ENCODE measurements at regions not wholly inside any gene's neighbourhood (a gene's known extent, or its start where the extent isn't known, plus 50 kb on each side); places are given as distances from the start of the nearest gene placed in this dataset.
A peak's percentile ranks its signal among the peaks of the same experiment; 100 is the strongest.

- no peaks in the 10 kb centered on the region for H3K9me3 ChIP-seq
- no peak for DNase-seq
- no peaks in the 10 kb centered on the region for H3K27me3 ChIP-seq
- H3K36me3 ChIP-seq: no peaks in the 10 kb centered on the region
- TF ChIP-seq CTCF (IDR thresholded peaks at IDR 0.05; ENCODE audit: low read depth, low read length): no peak
- H3K4me3 ChIP-seq (ENCODE audit: low read depth, low read length): no peak overlapping the region
- no peaks in the 10 kb centered on the region for H3K4me1 ChIP-seq
Measured at GRCh38 chr3:55330756-55331155, 156.3 kb downstream of the WNT5A start.

GRCh38 chr3:55330355-55330754 is 156.8 kb downstream of the WNT5A start:
- Histone ChIP-seq H3K36me3 (no peaks in the 10 kb centered on the region), H3K4me3 (ENCODE audit: low read depth, low read length) (no peak overlapping the region), H3K9me3 (no peaks in the 10 kb centered on the region), H3K27me3 (no peaks in the 10 kb centered on the region), H3K4me1 (no peaks in the 10 kb centered on the region)
- DNase-seq: no peak
- no peak for TF ChIP-seq CTCF (IDR thresholded peaks at IDR 0.05; ENCODE audit: low read depth, low read length)

GRCh38 chr3:55329849-55330248 is 157.3 kb downstream of the WNT5A start:
- H3K9me3 ChIP-seq: no peaks in the 10 kb centered on the region
- no peaks in the 10 kb centered on the region for H3K36me3 ChIP-seq
- no peak overlapping the region for H3K4me3 ChIP-seq (ENCODE audit: low read depth, low read length)
- no peaks in the 10 kb centered on the region for H3K27me3 ChIP-seq
- TF ChIP-seq CTCF (IDR thresholded peaks at IDR 0.05; ENCODE audit: low read depth, low read length): no peak
- no peak for DNase-seq
- H3K4me1 ChIP-seq: no peaks in the 10 kb centered on the region

GRCh38 chr3:55327131-55327920 is 159.8 kb downstream of the WNT5A start:
- no peak for DNase-seq
- no peaks in the 10 kb centered on the region for H3K4me1 ChIP-seq
- H3K4me3 ChIP-seq (ENCODE audit: low read depth, low read length): no peak overlapping the region
- TF ChIP-seq CTCF (IDR thresholded peaks at IDR 0.05; ENCODE audit: low read depth, low read length): no peak
- no peaks in the 10 kb centered on the region for H3K27me3 ChIP-seq
- H3K36me3 ChIP-seq: no peaks in the 10 kb centered on the region
- no peaks in the 10 kb centered on the region for H3K9me3 ChIP-seq

GRCh38 chr3:55322638-55323037 is 164.5 kb downstream of the WNT5A start:
- Histone ChIP-seq H3K27me3 (no peaks in the 10 kb centered on the region), H3K36me3 (no peaks in the 10 kb centered on the region), H3K4me3 (ENCODE audit: low read depth, low read length) (no peak overlapping the region), H3K4me1 (no peaks in the 10 kb centered on the region), H3K9me3 (no peaks in the 10 kb centered on the region)
- TF ChIP-seq CTCF (IDR thresholded peaks at IDR 0.05; ENCODE audit: low read depth, low read length): no peak
- DNase-seq: peak; percentile 10

- TF ChIP-seq CTCF (IDR thresholded peaks at IDR 0.05; ENCODE audit: low read depth, low read length): no peak
- no peaks in the 10 kb centered on the region for H3K4me1 ChIP-seq
- H3K27me3 ChIP-seq: no peaks in the 10 kb centered on the region
- no peak overlapping the region for H3K4me3 ChIP-seq (ENCODE audit: low read depth, low read length)
- H3K36me3 ChIP-seq: no peaks in the 10 kb centered on the region
- DNase-seq: no peak
- no peaks in the 10 kb centered on the region for H3K9me3 ChIP-seq
Measured at GRCh38 chr3:55320928-55321327, 166.2 kb downstream of the WNT5A start.
